ENCODE measurements at regions not wholly inside any gene's neighbourhood (a gene's known extent, or its start where the extent isn't known, plus 50 kb on each side); places are given as distances from the start of the nearest gene placed in this dataset.

DNA sequence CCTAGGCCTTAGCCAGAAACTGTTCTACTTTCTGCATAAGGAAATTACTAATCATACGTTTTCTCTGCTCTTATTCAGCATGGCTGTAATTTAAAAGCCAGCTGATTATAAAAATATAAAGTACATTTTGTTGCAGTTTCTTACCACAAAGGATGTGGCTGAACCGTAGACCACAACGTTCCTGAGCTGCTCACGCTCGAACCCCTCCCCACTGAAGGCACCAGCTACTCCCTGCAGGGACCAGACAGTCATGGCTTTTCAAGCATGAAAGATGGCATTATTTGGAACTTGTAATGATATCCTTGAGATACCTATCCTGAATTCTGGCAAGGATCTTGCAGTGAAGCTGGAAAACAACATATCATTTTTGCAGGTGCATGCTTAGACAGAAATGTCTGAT lies 91.8 kb upstream of the DMRT1 start:
- TF ChIP-seq, protein P1, sequence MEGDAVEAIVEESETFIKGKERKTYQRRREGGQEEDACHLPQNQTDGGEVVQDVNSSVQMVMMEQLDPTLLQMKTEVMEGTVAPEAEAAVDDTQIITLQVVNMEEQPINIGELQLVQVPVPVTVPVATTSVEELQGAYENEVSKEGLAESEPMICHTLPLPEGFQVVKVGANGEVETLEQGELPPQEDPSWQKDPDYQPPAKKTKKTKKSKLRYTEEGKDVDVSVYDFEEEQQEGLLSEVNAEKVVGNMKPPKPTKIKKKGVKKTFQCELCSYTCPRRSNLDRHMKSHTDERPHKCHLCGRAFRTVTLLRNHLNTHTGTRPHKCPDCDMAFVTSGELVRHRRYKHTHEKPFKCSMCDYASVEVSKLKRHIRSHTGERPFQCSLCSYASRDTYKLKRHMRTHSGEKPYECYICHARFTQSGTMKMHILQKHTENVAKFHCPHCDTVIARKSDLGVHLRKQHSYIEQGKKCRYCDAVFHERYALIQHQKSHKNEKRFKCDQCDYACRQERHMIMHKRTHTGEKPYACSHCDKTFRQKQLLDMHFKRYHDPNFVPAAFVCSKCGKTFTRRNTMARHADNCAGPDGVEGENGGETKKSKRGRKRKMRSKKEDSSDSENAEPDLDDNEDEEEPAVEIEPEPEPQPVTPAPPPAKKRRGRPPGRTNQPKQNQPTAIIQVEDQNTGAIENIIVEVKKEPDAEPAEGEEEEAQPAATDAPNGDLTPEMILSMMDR (IDR thresholded peaks at IDR 0.05) = no peak
- no peak for TF ChIP-seq EZH2phosphoT487 (IDR thresholded peaks at IDR 0.05)
- no peak for TF ChIP-seq EZH2 (IDR thresholded peaks at IDR 0.05)
